GM12865 (cell line): ENCODE measurements at regions not wholly inside any gene's neighbourhood (a gene's known extent, or its start where the extent isn't known, plus 50 kb on each side); places are given as distances from the start of the nearest gene placed in this dataset.

ENCODE experiments used
- DNase-seq: peaks from one replicate; pipeline ENCODE4 v3.0.0; 2010; ENCODE audit warnings: low read depth
- H3K4me3 ChIP-seq: 2 replicates; pipeline ENCODE4 v1.5.1; 2011; ENCODE audit warnings: mild to moderate bottlenecking, low read depth, low read length, control low read depth
- TF ChIP-seq, protein P1 (sequence below): IDR thresholded peaks from 2 replicates; pipeline ENCODE4 v1.5.1; 2011; ENCODE audit warnings: low read length, control low read depth, low read depth, inconsistent platforms; ENCODE audit not compliant: insufficient read depth; ENCODE audit errors: missing control alignments

GRCh38 chr4:52372747-52373146 lies 286.4 kb downstream of the USP46 start:
- DNase-seq, result no peak
- TF ChIP-seq, protein P1, sequence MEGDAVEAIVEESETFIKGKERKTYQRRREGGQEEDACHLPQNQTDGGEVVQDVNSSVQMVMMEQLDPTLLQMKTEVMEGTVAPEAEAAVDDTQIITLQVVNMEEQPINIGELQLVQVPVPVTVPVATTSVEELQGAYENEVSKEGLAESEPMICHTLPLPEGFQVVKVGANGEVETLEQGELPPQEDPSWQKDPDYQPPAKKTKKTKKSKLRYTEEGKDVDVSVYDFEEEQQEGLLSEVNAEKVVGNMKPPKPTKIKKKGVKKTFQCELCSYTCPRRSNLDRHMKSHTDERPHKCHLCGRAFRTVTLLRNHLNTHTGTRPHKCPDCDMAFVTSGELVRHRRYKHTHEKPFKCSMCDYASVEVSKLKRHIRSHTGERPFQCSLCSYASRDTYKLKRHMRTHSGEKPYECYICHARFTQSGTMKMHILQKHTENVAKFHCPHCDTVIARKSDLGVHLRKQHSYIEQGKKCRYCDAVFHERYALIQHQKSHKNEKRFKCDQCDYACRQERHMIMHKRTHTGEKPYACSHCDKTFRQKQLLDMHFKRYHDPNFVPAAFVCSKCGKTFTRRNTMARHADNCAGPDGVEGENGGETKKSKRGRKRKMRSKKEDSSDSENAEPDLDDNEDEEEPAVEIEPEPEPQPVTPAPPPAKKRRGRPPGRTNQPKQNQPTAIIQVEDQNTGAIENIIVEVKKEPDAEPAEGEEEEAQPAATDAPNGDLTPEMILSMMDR, result no peak
- no peak overlapping the region for H3K4me3 ChIP-seq

DNA sequence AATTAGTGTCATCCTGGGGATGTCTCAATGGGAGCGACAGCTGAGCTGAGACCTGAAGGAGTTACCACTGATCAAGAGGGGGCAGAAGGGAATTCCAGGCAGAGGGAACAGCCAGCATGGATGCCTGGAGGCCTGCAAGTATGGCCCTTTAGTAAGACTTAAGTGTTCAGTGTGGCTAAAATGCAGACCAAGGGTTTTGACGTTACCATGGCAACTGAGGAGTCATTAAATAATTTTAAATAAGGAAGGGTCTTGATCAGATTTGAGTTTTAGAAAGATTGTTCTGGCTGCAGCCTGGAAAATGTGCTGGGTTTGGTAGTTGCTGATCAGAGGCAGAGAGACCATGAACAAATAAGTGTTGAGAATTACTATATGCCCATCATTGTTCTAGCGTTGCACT lies 285.5 kb downstream of the USP46 start:
- H3K4me3 ChIP-seq, result no peak overlapping the region
- TF ChIP-seq, protein P1, result no peak
- no peak for DNase-seq

DNA sequence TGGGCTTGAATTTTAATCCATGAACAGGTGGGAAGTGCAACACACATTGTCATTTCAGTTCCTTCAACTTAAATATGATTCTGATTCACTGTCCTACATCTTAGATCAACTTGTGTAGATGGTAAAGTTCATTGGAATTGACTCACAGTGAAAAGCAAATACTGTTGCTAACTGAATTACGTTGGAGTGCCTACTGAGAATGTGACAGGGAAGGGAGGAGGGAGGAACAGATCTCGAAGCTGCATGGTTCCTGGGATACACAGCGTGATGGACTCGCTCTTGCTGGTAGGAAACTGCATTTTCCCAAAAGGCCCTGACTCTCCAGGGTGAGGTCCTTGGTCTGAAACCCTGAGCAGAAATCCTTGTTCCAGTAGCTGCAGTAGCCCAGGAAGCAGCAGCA lies 284.2 kb downstream of the USP46 start:
- no peak overlapping the region for H3K4me3 ChIP-seq
- TF ChIP-seq, protein P1, result no peak
- DNase-seq, result no peak

DNA sequence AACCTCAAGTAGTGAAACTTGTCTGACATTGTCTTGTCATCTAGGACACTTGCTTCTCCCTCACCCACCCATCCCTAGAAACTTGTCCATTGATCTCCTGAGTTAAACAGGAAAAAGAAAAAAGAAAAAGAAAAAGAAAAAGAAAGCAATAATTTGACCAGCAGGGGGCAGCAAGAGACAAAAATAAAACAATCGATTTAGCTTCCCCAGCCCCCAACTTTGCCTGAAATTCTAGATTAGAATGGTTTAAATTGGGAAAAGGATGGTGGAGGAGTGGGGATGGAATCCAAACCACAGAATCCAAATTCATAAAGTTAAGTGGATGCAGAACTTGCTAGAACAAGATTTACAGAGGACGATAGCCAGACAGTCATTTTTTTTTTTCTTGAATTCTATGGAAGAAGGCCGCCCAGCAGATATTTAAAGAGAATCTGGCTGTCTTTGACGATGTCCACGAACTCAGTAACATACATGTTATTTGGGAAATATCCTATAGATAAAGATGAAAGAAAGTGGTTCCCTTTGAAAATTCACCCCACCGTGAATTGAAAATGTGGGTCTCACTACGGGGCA lies 282.9 kb downstream of the USP46 start:
- H3K4me3 ChIP-seq, result no peak overlapping the region
- TF ChIP-seq, protein P1, result peak; percentile 40
- DNase-seq, result peak; percentile 46

GRCh38 chr4:52377563-52377962 lies 281.5 kb downstream of the USP46 start:
- no peak overlapping the region for H3K4me3 ChIP-seq
- TF ChIP-seq, protein P1, result no peak
- no peak for DNase-seq

GRCh38 chr4:52407545-52407944 lies 251.6 kb downstream of the USP46 start:
- no peak for DNase-seq
- TF ChIP-seq, protein P1, result no peak
- H3K4me3 ChIP-seq, result no peak overlapping the region

DNA sequence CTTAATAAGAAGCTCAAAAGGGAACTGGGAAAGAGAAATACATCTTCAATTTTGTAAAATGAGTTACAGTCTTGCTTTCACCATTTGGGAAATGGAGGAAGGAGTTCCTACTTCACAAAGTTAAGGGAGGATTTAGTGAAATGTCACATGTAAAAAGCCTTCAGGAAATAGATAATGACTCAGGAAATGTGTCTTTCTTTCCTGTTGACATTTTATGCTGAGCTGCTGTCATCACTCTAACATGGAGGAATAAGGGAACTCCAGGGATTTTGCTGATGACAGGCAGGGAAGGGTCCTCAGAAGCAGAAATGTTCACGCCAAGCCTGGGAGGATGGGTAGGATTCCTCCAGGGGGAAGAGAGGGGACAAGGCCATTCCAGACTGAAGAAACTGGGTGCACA lies 251.1 kb downstream of the USP46 start:
- TF ChIP-seq, protein P1, result no peak
- no peak for DNase-seq
- H3K4me3 ChIP-seq, result no peak overlapping the region
